ENCODE measurements at regions not wholly inside any gene's neighbourhood (a gene's known extent, or its start where the extent isn't known, plus 50 kb on each side); places are given as distances from the start of the nearest gene placed in this dataset.

GRCh38 chr2:7515327-7515726 is 598.1 kb downstream of the RNF144A start:
- no peaks in the 10 kb centered on the region for H3K4me1 ChIP-seq (ENCODE audit: insufficient read depth, low read length)
- no peaks in the 10 kb centered on the region for H3K9me3 ChIP-seq (ENCODE audit: low read length)
- H3K36me3 ChIP-seq (ENCODE audit: insufficient read depth, low read length), result no peaks in the 10 kb centered on the region
- no peak overlapping the region for H3K4me3 ChIP-seq (ENCODE audit: low read length)
- no peak overlapping the region for H2AFZ ChIP-seq (ENCODE audit: low read depth, low read length)
- no peaks in the 10 kb centered on the region for H3K27me3 ChIP-seq (ENCODE audit: insufficient read depth, low read length)

DNA sequence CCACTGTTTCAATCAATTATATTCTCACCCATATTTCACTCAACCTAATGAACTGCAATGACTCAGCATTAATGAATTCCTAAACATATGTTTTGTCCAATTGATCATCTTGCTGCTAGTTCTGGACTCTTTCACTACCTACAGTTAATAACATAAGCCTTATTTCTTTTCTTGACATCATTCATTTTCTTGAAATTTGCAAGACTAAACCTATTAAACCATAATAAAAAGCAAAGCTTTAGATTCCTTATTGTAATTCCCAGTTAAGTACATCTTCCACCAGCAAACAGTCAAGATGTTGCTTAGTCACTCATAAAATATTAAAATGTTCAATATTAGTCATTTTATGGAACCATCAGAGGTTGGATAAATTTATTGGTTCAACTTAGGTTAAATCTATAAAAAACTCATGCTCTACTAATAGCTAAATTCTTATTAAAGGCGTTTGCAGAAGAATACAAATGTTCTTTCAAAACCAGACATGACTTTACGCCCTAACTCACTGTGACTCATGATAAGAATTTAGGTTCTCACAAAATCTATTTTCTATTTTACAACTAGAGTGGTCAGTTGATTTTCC is 599.4 kb downstream of the RNF144A start:
- no peaks in the 10 kb centered on the region for H3K36me3 ChIP-seq (ENCODE audit: insufficient read depth, low read length)
- H2AFZ ChIP-seq (ENCODE audit: low read depth, low read length), result no peak overlapping the region
- no peak overlapping the region for H3K4me3 ChIP-seq (ENCODE audit: low read length)
- no peaks in the 10 kb centered on the region for H3K9me3 ChIP-seq (ENCODE audit: low read length)
- H3K27me3 ChIP-seq (ENCODE audit: insufficient read depth, low read length), result no peaks in the 10 kb centered on the region
- no peaks in the 10 kb centered on the region for H3K4me1 ChIP-seq (ENCODE audit: insufficient read depth, low read length)

- Histone ChIP-seq H3K4me1 (ENCODE audit: insufficient read depth, low read length) (no peaks in the 10 kb centered on the region), H2AFZ (ENCODE audit: low read depth, low read length) (no peak overlapping the region), H3K4me3 (ENCODE audit: low read length) (no peak overlapping the region), H3K9me3 (ENCODE audit: low read length) (no peaks in the 10 kb centered on the region), H3K27me3 (ENCODE audit: insufficient read depth, low read length) (no peaks in the 10 kb centered on the region), H3K36me3 (ENCODE audit: insufficient read depth, low read length) (no peaks in the 10 kb centered on the region)
Measured at GRCh38 chr2:7517088-7517487, 599.9 kb downstream of the RNF144A start.

DNA sequence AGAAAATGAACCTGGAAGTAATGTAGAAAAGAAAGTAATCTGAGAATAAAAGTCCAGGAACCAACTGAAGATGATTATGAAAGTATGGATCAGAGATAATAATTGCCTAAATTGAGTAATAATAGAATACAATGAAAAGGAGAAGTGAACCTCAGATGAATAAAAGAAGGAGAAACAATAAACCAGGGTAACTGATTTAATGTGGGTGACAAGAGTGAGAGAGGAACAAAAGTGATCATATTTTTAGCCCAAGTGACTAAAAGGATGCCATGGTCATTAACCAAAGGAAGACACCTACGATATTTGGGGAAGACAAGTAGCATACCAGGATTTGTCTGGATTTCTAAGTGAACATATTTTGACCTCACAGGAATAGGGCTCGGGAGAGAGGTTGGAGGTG is 600.6 kb downstream of the RNF144A start:
- Histone ChIP-seq H3K27me3 (ENCODE audit: insufficient read depth, low read length) (no peaks in the 10 kb centered on the region), H3K9me3 (ENCODE audit: low read length) (no peaks in the 10 kb centered on the region)

DNA sequence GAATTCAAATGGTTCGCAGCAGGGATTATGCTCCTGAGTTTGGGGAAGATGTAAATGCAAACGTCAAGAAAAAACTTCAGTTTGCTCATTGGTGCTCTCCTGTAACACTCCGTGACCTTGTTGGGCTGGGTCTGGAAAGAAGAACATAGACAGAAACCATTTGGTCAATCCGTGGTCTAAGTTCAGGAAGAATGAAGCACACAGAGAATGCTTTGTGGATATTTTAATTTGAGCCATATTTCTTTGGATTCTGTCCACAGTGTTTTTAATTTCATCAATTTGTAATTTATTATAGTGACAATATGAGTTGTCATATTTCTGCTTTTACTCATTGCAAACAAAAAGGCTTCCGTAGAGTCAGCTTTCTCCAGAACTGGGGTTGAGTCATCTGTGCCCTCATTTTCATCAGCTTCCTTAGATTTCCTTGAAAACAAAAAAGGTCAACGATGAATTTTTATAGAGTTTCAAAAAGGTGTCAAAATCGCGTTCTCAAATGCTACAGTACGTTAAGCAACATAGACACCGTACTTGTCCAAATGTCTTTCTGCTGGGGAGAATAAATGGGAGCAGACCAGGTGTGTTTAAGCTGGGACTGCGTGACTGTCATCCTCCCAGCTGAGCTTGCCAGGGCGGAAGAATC is 606.4 kb downstream of the RNF144A start:
- Histone ChIP-seq H2AFZ (ENCODE audit: low read depth, low read length) (no peak overlapping the region), H3K4me1 (ENCODE audit: insufficient read depth, low read length) (no peaks in the 10 kb centered on the region), H3K4me3 (ENCODE audit: low read length) (no peak overlapping the region), H3K27me3 (ENCODE audit: insufficient read depth, low read length) (peaks cover 3% of the 10 kb centered on the region), H3K9me3 (ENCODE audit: low read length) (no peaks in the 10 kb centered on the region), H3K36me3 (ENCODE audit: insufficient read depth, low read length) (no peaks in the 10 kb centered on the region)

More for the DNA sequence above, 600.6 kb downstream of the RNF144A start:
- no peak overlapping the region for H3K4me3 ChIP-seq (ENCODE audit: low read length)
- H2AFZ ChIP-seq (ENCODE audit: low read depth, low read length), result no peak overlapping the region
- no peaks in the 10 kb centered on the region for H3K4me1 ChIP-seq (ENCODE audit: insufficient read depth, low read length)
- no peaks in the 10 kb centered on the region for H3K36me3 ChIP-seq (ENCODE audit: insufficient read depth, low read length)

- no peak overlapping the region for H2AFZ ChIP-seq (ENCODE audit: low read depth, low read length)
Measured at GRCh38 chr2:7524195-7524594, 607.0 kb downstream of the RNF144A start.

GRCh38 chr2:7525746-7526145 is 608.5 kb downstream of the RNF144A start:
- Histone ChIP-seq H3K4me3 (ENCODE audit: low read length) (no peak overlapping the region), H2AFZ (ENCODE audit: low read depth, low read length) (no peak overlapping the region), H3K27me3 (ENCODE audit: insufficient read depth, low read length) (peaks cover 3% of the 10 kb centered on the region), H3K36me3 (ENCODE audit: insufficient read depth, low read length) (no peaks in the 10 kb centered on the region), H3K4me1 (ENCODE audit: insufficient read depth, low read length) (no peaks in the 10 kb centered on the region), H3K9me3 (ENCODE audit: low read length) (peaks cover 4% of the 10 kb centered on the region)

More at GRCh38 chr2:7524195-7524594, 607.0 kb downstream of the RNF144A start:
- Histone ChIP-seq H3K4me3 (ENCODE audit: low read length) (no peak overlapping the region), H3K36me3 (ENCODE audit: insufficient read depth, low read length) (no peaks in the 10 kb centered on the region), H3K27me3 (ENCODE audit: insufficient read depth, low read length) (peaks cover 3% of the 10 kb centered on the region), H3K9me3 (ENCODE audit: low read length) (no peaks in the 10 kb centered on the region), H3K4me1 (ENCODE audit: insufficient read depth, low read length) (no peaks in the 10 kb centered on the region)

DNA sequence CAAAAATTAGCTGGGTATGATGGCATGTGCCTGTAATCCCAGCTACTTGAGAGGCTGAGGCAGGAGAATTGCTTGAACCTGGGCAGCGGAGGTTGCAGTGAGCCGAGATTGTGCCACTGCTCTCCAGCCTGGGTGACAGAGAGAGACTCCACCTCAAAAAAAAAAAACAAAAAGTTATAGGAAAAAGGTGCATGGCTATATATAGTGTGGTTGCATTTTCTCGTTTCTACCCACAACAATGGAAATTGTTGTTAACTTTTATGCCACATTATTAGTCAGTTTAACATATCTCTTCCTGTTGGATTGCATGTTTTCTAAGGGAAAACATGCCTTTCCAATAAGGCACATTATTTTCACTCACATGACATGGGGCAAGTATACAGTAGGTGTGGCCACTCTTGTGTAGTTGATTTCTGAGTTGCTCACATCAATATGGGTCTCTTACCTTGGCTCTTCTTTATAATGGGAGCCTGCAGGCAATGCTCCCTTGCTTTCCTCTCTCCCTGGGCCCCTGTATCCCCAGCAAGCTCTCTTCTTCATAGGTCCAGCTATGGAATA is 610.0 kb downstream of the RNF144A start:
- peaks cover 3% of the 10 kb centered on the region for H3K27me3 ChIP-seq (ENCODE audit: insufficient read depth, low read length)
- H2AFZ ChIP-seq (ENCODE audit: low read depth, low read length), result no peak overlapping the region
- H3K36me3 ChIP-seq (ENCODE audit: insufficient read depth, low read length), result no peaks in the 10 kb centered on the region
- no peaks in the 10 kb centered on the region for H3K4me1 ChIP-seq (ENCODE audit: insufficient read depth, low read length)
- H3K4me3 ChIP-seq (ENCODE audit: low read length), result no peak overlapping the region
- H3K9me3 ChIP-seq (ENCODE audit: low read length), result peaks cover 9% of the 10 kb centered on the region

DNA sequence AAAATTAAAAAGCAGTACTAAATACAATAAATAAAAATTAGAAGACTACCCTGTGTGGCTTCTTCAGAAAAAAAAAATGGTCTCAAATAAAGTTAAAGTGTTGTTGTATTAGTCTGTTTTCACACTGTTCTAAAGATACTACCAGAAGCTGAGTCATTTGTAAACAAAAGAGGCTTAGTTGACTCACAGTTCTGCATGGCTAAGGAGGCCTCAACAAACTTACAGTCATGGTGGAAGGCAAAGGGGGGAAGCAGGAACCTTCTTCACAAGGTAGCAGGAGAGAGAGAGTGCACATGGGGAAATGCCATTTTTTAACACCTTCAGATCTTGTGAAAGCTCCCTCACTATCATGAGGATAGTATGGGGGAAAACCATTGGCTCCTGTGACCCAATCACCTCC is 612.8 kb downstream of the RNF144A start:
- Histone ChIP-seq H3K36me3 (ENCODE audit: insufficient read depth, low read length) (no peaks in the 10 kb centered on the region), H2AFZ (ENCODE audit: low read depth, low read length) (no peak overlapping the region), H3K27me3 (ENCODE audit: insufficient read depth, low read length) (peaks cover 3% of the 10 kb centered on the region), H3K9me3 (ENCODE audit: low read length) (peaks cover 9% of the 10 kb centered on the region), H3K4me3 (ENCODE audit: low read length) (no peak overlapping the region), H3K4me1 (ENCODE audit: insufficient read depth, low read length) (no peaks in the 10 kb centered on the region)

GRCh38 chr2:7539077-7539476 is 621.9 kb downstream of the RNF144A start:
- H3K36me3 ChIP-seq (ENCODE audit: insufficient read depth, low read length), result no peaks in the 10 kb centered on the region
- H3K4me1 ChIP-seq (ENCODE audit: insufficient read depth, low read length), result no peaks in the 10 kb centered on the region
- no peak overlapping the region for H2AFZ ChIP-seq (ENCODE audit: low read depth, low read length)
- no peaks in the 10 kb centered on the region for H3K9me3 ChIP-seq (ENCODE audit: low read length)
- no peaks in the 10 kb centered on the region for H3K27me3 ChIP-seq (ENCODE audit: insufficient read depth, low read length)
- H3K4me3 ChIP-seq (ENCODE audit: low read length), result no peak overlapping the region

- H3K36me3 ChIP-seq (ENCODE audit: insufficient read depth, low read length), result no peaks in the 10 kb centered on the region
- H3K4me3 ChIP-seq (ENCODE audit: low read length), result no peak overlapping the region
- H2AFZ ChIP-seq (ENCODE audit: low read depth, low read length), result no peak overlapping the region
- no peaks in the 10 kb centered on the region for H3K9me3 ChIP-seq (ENCODE audit: low read length)
- peaks cover 3% of the 10 kb centered on the region for H3K4me1 ChIP-seq (ENCODE audit: insufficient read depth, low read length)
- H3K27me3 ChIP-seq (ENCODE audit: insufficient read depth, low read length), result no peaks in the 10 kb centered on the region
Measured at GRCh38 chr2:7539760-7540159, 622.5 kb downstream of the RNF144A start.

DNA sequence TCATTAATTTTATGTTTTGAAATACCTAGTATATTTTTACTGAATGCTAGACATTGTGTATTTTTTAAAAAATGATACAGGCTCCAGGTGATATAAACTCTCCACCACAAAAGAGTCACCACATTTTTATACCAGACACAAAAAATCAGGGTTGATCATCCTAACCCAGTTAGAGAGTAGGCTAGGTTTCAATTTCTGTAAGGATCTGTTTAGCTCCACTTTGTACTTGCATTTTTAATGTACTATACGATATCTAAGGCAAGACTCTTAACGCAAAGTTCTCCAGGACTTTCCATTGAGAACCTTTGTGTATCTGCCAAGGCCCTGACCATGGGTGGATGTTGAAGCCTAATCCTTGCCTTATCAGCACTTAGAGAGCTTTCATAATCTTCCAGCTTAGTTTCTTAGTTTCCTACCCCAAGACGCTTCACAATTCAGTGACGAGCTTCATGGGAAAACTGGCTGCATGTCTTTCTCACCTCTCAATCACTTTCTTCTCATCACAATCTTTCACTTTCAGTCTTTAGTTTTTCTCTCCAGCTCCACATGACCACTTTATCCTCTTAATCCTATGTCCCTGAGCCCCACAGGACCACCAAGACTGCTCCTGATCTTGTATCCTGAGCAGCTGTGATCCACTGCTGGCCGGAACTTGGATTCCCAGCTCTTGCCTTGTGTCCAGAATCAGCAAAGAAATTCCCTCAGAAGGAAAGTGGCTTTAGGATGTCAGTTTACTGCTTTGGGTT is 635.8 kb downstream of the RNF144A start:
- no peak overlapping the region for H3K4me3 ChIP-seq (ENCODE audit: low read length)
- H2AFZ ChIP-seq (ENCODE audit: low read depth, low read length), result no peak overlapping the region
- H3K27me3 ChIP-seq (ENCODE audit: insufficient read depth, low read length), result no peaks in the 10 kb centered on the region
- no peaks in the 10 kb centered on the region for H3K4me1 ChIP-seq (ENCODE audit: insufficient read depth, low read length)
- H3K36me3 ChIP-seq (ENCODE audit: insufficient read depth, low read length), result no peaks in the 10 kb centered on the region
- H3K9me3 ChIP-seq (ENCODE audit: low read length), result no peaks in the 10 kb centered on the region

DNA sequence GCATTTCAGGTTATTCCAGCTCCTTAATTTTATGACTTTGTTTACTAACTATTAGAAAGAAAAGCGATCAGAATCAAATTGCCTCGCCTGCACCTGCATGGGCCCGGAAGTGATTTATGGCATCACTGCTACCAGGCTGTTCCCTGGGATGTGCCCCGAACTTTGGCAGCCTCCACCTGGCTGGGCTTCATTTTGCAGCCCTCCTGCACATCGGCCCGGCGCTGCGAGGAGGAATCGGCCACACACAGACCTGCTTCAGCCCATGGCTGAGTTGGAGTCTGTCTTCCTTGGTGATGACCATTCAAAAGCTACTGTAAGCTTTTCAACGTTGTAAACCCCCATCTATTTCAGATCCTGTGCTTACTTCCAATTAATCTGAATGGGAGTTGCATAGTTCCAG is 638.0 kb downstream of the RNF144A start:
- H3K4me1 ChIP-seq (ENCODE audit: insufficient read depth, low read length), result no peaks in the 10 kb centered on the region
- H2AFZ ChIP-seq (ENCODE audit: low read depth, low read length), result no peak overlapping the region
- H3K27me3 ChIP-seq (ENCODE audit: insufficient read depth, low read length), result no peaks in the 10 kb centered on the region
- H3K36me3 ChIP-seq (ENCODE audit: insufficient read depth, low read length), result no peaks in the 10 kb centered on the region
- no peak overlapping the region for H3K4me3 ChIP-seq (ENCODE audit: low read length)
- H3K9me3 ChIP-seq (ENCODE audit: low read length), result no peaks in the 10 kb centered on the region

All from neuron (in vitro differentiated cells).